Stomach smooth muscle (tissue), 2 donors: ENCODE measurements at regions not wholly inside any gene's neighbourhood (a gene's known extent, or its start where the extent isn't known, plus 50 kb on each side); places are given as distances from the start of the nearest gene placed in this dataset.
"Not testable (repeated sequence)": the region's sequence is repeated elsewhere in the genome, so short reads cannot be mapped to it uniquely, and the experiment has no call there.

ENCODE experiments used
- H3K27ac ChIP-seq: one replicate; pipeline ENCODE4 v1.7.0; 2013; ENCODE audit warnings: mild to moderate bottlenecking, low read length, inconsistent platforms
- H3K27me3 ChIP-seq, 2 donors: one replicate each; pipeline ENCODE4 v1.7.0; 2013; ENCODE audit warnings: low read length in 2 of 2; ENCODE audit not compliant: insufficient read depth in 2 of 2, control insufficient read depth in 1 of 2
- H3K36me3 ChIP-seq, 2 donors: one replicate each; pipeline ENCODE4 v1.7.0; 2013; ENCODE audit warnings: low read length in 2 of 2; ENCODE audit not compliant: control insufficient read depth in 2 of 2, insufficient read depth in 2 of 2
- H3K4me1 ChIP-seq: one replicate; pipeline ENCODE4 v1.7.0; 2013; ENCODE audit warnings: low read length; ENCODE audit not compliant: control insufficient read depth, insufficient read depth
- H3K4me3 ChIP-seq, 2 donors: one replicate each; pipeline ENCODE4 v1.7.0; 2013; ENCODE audit warnings: low read length in 2 of 2
- H3K9ac ChIP-seq, 2 donors: one replicate each; pipeline ENCODE4 v1.7.0; 2013; ENCODE audit warnings: low read length in 2 of 2, mild to moderate bottlenecking in 1 of 2
- H3K9me3 ChIP-seq, 2 donors: one replicate each; pipeline ENCODE4 v1.7.0; 2013; ENCODE audit warnings: low read length in 2 of 2; ENCODE audit not compliant: control insufficient read depth in 2 of 2
- donor health status: healthy.
- donor health status: Pancreatic carcinoma.

- H3K9ac ChIP-seq = no peak overlapping the region
- H3K9me3 ChIP-seq = no peaks in the 10 kb centered on the region
- H3K27me3 ChIP-seq = no peaks in the 10 kb centered on the region
- H3K4me3 ChIP-seq = no peak overlapping the region
- H3K36me3 ChIP-seq = no peaks in the 10 kb centered on the region
- no peaks in the 10 kb centered on the region for H3K4me1 ChIP-seq
- no peak overlapping the region for H3K27ac ChIP-seq
Observed at GRCh38 chr2:16200554-16201193, 260.3 kb downstream of the MYCN start.

- H3K36me3 ChIP-seq = no peaks in the 10 kb centered on the region
- H3K9ac ChIP-seq = no peak overlapping the region
- no peaks in the 10 kb centered on the region for H3K27me3 ChIP-seq
Observed at GRCh38 chr2:16199882-16200553, 259.7 kb downstream of the MYCN start.

GRCh38 chr2:16199241-16199640 is 258.9 kb downstream of the MYCN start:
- not testable (repeated sequence) for H3K9me3 ChIP-seq, H3K36me3 ChIP-seq, H3K4me1 ChIP-seq, H3K9ac ChIP-seq, H3K4me3 ChIP-seq, H3K27ac ChIP-seq, H3K27me3 ChIP-seq

More at GRCh38 chr2:16199882-16200553, 259.7 kb downstream of the MYCN start:
- Histone ChIP-seq H3K4me1 (no peaks in the 10 kb centered on the region), H3K9me3 (no peaks in the 10 kb centered on the region), H3K27ac (no peak overlapping the region), H3K4me3 (no peak overlapping the region)

GRCh38 chr2:16198166-16198912 is 258.0 kb downstream of the MYCN start:
- H3K4me1 ChIP-seq = no peaks in the 10 kb centered on the region
- no peak overlapping the region for H3K9ac ChIP-seq

GRCh38 chr2:16197504-16198147 is 257.3 kb downstream of the MYCN start:
- Histone ChIP-seq H3K36me3 (no peaks in the 10 kb centered on the region), H3K9me3 (no peaks in the 10 kb centered on the region), H3K27ac (no peak overlapping the region), H3K4me3 (no peak overlapping the region), H3K9ac (no peak overlapping the region), H3K27me3 (no peaks in the 10 kb centered on the region), H3K4me1 (no peaks in the 10 kb centered on the region)

More at GRCh38 chr2:16198166-16198912, 258.0 kb downstream of the MYCN start:
- H3K4me3 ChIP-seq = no peak overlapping the region
- H3K27me3 ChIP-seq = no peaks in the 10 kb centered on the region
- no peaks in the 10 kb centered on the region for H3K9me3 ChIP-seq
- H3K36me3 ChIP-seq = no peaks in the 10 kb centered on the region
- no peak overlapping the region for H3K27ac ChIP-seq

- no peak overlapping the region for H3K27ac ChIP-seq
- no peak overlapping the region for H3K4me3 ChIP-seq
Observed at GRCh38 chr2:16196687-16197503, 256.5 kb downstream of the MYCN start.

GRCh38 chr2:16195681-16196070 is 255.3 kb downstream of the MYCN start:
- Histone ChIP-seq H3K4me1 (no peaks in the 10 kb centered on the region), H3K9me3 (no peaks in the 10 kb centered on the region), H3K27me3 (no peaks in the 10 kb centered on the region), H3K27ac (no peak overlapping the region), H3K9ac (no peak overlapping the region), H3K36me3 (no peaks in the 10 kb centered on the region), H3K4me3 (no peak overlapping the region)

More at GRCh38 chr2:16196687-16197503, 256.5 kb downstream of the MYCN start:
- H3K4me1 ChIP-seq = no peaks in the 10 kb centered on the region
- H3K36me3 ChIP-seq = no peaks in the 10 kb centered on the region
- H3K9ac ChIP-seq = no peak overlapping the region
- H3K27me3 ChIP-seq = no peaks in the 10 kb centered on the region
- no peaks in the 10 kb centered on the region for H3K9me3 ChIP-seq

- Histone ChIP-seq H3K9ac (no peak overlapping the region), H3K9me3 (no peaks in the 10 kb centered on the region), H3K36me3 (no peaks in the 10 kb centered on the region), H3K4me1 (no peaks in the 10 kb centered on the region), H3K27me3 (no peaks in the 10 kb centered on the region), H3K27ac (no peak overlapping the region), H3K4me3 (no peak overlapping the region)
Observed at GRCh38 chr2:16194931-16195680, 254.8 kb downstream of the MYCN start.

GRCh38 chr2:16194530-16194929 is 254.2 kb downstream of the MYCN start:
- no peaks in the 10 kb centered on the region for H3K36me3 ChIP-seq
- no peak overlapping the region for H3K4me3 ChIP-seq
- no peaks in the 10 kb centered on the region for H3K9me3 ChIP-seq
- no peaks in the 10 kb centered on the region for H3K4me1 ChIP-seq
- H3K9ac ChIP-seq = no peak overlapping the region
- H3K27me3 ChIP-seq = no peaks in the 10 kb centered on the region
- no peak overlapping the region for H3K27ac ChIP-seq

- Histone ChIP-seq H3K27ac (no peak overlapping the region), H3K9me3 (no peaks in the 10 kb centered on the region), H3K36me3 (no peaks in the 10 kb centered on the region), H3K9ac (no peak overlapping the region), H3K4me1 (no peaks in the 10 kb centered on the region), H3K4me3 (no peak overlapping the region), H3K27me3 (no peaks in the 10 kb centered on the region)
Observed at GRCh38 chr2:16194096-16194390, 253.7 kb downstream of the MYCN start.
